Liver (tissue), 3 donors: ENCODE measurements at regions not wholly inside any gene's neighbourhood (a gene's known extent, or its start where the extent isn't known, plus 50 kb on each side); places are given as distances from the start of the nearest gene placed in this dataset.

Source experiments
- ATF3 ChIP-seq: IDR thresholded peaks from 2 replicates; pipeline ENCODE4 v1.6.1; 2016; ENCODE audit warnings: antibody characterized with exemption
- CTCF ChIP-seq: fragments of 150-350 bp; IDR thresholded peaks from 2 replicates; pipeline ENCODE4 v1.5.1; 2017; ENCODE audit warnings: improper control_type of control experiment, low read depth, low read length; ENCODE audit not compliant: missing input control
- EGR1 ChIP-seq, 2 donors: IDR thresholded peaks; 2 replicates each; pipeline ENCODE4 v1.6.1; 2016 to 2018; ENCODE audit warnings: antibody characterized with exemption in 2 of 2, low read depth in 2 of 2
- FOXA2 ChIP-seq: IDR thresholded peaks from 2 replicates; pipeline ENCODE4 v1.6.1; 2016; ENCODE audit warnings: antibody characterized with exemption
- GABPA ChIP-seq, 2 donors: IDR thresholded peaks in 1 of 2; conservative IDR thresholded peaks in 1 of 2; 2 replicates each; pipeline ENCODE4 v1.6.1; 2016; ENCODE audit warnings: antibody characterized with exemption in 2 of 2, mild to moderate bottlenecking in 1 of 2, moderate library complexity in 1 of 2
- HNF4A ChIP-seq, 2 donors: conservative IDR thresholded peaks; 2 replicates each; pipeline ENCODE4 v1.6.1; 2016; ENCODE audit warnings: antibody characterized with exemption in 2 of 2, mild to moderate bottlenecking in 2 of 2
- MAX ChIP-seq: IDR thresholded peaks from 2 replicates; pipeline ENCODE4 v1.6.1; 2016; ENCODE audit warnings: antibody characterized with exemption
- RAD21 ChIP-seq, 2 donors: IDR thresholded peaks; 2 replicates each; pipeline ENCODE4 v1.6.1; 2016; ENCODE audit warnings: antibody characterized with exemption in 2 of 2, mild to moderate bottlenecking in 2 of 2
- REST ChIP-seq: IDR thresholded peaks from 2 replicates; pipeline ENCODE4 v1.6.1; 2016; ENCODE audit warnings: antibody characterized with exemption, mild to moderate bottlenecking
- RXRA ChIP-seq, 2 donors: IDR thresholded peaks; 2 replicates each; pipeline ENCODE4 v1.6.1; 2017 to 2018; ENCODE audit warnings: antibody characterized with exemption in 2 of 2, mild to moderate bottlenecking in 1 of 2
- SP1 ChIP-seq: IDR thresholded peaks from 2 replicates; pipeline ENCODE4 v1.6.1; 2018; ENCODE audit warnings: antibody characterized with exemption, mild to moderate bottlenecking
- TAF1 ChIP-seq: conservative IDR thresholded peaks from 2 replicates; pipeline ENCODE4 v1.6.1; 2016; ENCODE audit warnings: antibody characterized with exemption, mild to moderate bottlenecking
- YY1 ChIP-seq: IDR thresholded peaks from 2 replicates; pipeline ENCODE4 v1.6.1; 2016; ENCODE audit warnings: antibody characterized with exemption, mild to moderate bottlenecking
- ZBTB33 ChIP-seq: IDR thresholded peaks from 2 replicates; pipeline ENCODE4 v1.6.1; 2016; ENCODE audit warnings: antibody characterized with exemption
- donor health status: healthy.
- donor health status: healthy.

GRCh38 chr3:13135811-13136321, 62.6 kb upstream of the IQSEC1 start:
- TF ChIP-seq ATF3 (no peak), CTCF (no peak), GABPA (IDR thresholded peaks at IDR 0.05 in 1 of 2, conservative IDR thresholded peaks at IDR 0.05 in 1 of 2) (no peak), TAF1 (no peak), EGR1 (IDR thresholded peaks at IDR 0.05; ENCODE audit: low read depth in 2 of 2) (no peak), YY1 (no peak), REST (no peak), HNF4A (conservative IDR thresholded peaks at IDR 0.05) (no peak), RXRA (IDR thresholded peaks at IDR 0.05) (no peak), ZBTB33 (no peak), MAX (no peak), RAD21 (IDR thresholded peaks at IDR 0.05) (no peak), SP1 (no peak), FOXA2 (no peak)
